ENCODE measurements at regions not wholly inside any gene's neighbourhood (a gene's known extent, or its start where the extent isn't known, plus 50 kb on each side); places are given as distances from the start of the nearest gene placed in this dataset.

DNA sequence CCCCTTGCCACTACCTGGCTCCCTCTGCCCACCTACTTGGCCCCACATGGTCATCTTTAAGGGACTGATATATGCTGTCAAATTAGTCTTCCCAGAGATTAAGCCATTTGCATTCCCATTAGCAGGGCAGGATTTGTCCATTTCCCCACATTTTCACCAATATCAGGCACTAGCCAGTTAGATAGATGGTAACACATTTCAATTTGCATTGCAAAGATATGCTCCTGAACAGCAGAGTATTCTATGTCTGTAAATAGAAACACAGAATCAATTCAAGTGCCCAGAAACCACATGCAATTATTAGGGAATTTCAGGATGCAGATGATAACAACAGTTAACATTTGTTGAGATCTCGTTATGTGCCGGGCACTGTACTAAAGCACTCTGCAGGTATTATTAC is 92.6 kb upstream of the IL12B start:
- DNase-seq = no peak

DNA sequence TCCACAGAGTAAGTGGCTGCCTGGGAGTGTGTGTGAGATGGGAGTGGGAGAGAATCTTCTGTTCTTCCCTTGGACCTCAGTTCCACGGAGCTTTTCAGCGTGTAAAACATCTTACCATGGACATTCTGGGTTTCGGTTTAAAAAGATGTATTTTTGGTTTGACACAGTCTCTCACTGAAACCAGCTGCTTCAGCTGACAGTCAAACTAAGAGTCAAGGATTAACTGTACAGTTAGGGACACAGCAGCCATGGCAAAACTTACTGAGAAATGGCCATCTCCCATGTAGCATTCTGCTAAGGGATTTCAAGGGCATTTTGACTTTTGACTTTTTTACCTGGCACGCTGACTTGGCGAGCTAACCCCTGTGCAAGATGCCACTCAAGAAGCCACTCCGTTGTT is 93.8 kb upstream of the IL12B start:
- DNase-seq = no peak

DNA sequence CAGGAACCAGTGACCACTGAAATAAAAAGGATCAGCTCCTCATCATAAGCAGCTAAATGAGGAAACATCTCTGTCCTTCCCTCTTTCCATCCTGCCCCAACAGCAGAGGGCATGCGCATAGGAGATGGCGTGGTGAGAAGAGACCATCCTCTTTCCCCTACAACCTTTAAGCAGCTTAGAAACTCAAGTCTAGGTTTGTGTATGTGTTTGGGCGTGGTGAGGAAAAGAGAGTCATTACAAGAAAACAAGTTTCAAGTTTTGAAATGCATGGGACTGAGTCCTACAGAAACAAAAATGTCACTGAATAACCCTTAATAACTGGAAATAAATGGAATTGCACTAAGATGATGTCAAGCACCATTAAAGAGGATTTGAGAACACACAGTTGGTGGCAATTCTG is 96.4 kb upstream of the IL12B start:
- DNase-seq = no peak

DNA sequence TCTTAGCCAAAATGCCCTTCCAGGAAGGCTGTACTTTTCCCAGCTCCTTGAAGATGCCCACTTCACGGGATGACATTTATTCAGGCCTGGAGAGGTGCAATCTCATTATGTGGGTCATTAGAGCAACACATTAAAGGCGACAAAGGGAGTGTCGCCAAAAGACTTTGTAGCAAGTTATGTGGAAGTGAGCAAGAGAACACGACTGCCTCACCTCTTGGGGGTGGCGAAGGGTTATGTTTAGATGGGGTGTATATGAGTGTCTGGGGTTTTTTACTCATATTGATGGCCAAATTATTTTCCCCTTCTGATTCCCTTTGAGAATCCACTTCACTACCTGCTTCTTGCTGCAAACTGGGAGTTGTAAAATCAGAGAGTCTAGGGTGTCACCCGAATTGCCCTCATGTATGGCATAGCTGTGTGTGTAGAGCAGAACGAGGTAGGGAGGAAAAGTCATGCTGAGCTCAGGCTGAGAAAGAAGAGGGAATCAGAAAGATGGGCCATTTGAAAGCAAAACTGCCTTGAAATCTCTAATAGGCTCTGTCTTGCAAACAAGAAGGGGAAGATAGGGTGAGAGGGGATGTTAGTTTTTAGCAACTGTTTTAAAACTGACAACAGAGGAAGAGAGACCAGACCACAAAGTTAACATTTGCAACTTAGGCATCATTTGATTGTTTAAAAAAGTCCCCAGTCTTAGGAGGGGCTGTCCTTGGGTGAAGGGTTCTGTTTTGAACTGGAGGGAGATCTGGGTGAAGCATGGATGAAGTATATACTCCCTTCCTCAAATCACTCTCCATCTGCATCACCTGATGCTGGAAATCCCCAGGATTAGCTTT is 97.1 kb upstream of the IL12B start:
- no peak for DNase-seq

DNA sequence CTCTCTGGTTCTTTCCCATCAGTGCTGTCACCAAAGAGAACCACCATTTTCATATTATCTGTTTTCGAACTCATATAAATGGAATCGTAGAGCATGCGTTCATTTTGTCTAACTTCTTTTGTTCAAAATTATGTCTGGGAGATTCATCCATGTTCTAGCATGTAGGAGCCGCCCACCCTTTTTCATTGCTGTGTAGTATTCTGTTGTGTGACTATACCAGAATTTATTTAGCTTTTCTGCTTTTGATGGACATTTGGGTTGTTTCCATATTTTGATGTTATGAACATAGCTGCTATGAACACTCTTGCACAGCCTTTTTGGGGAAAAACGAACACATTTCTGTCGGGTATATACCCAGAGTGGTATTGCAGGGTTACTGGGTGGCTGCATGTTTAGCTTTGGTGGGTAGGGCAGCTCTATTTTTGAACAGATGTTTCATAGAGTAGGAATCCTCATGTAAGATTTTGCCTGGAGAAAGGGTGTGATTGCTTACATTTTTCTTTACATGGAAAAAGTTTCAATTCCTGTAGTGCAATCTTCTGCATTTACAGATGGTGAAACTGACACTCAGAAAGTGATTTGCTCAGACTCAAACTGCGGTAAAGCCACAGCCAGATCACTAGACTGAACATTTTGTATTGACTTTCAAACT is 100.2 kb upstream of the IL12B start:
- DNase-seq = no peak

DNA sequence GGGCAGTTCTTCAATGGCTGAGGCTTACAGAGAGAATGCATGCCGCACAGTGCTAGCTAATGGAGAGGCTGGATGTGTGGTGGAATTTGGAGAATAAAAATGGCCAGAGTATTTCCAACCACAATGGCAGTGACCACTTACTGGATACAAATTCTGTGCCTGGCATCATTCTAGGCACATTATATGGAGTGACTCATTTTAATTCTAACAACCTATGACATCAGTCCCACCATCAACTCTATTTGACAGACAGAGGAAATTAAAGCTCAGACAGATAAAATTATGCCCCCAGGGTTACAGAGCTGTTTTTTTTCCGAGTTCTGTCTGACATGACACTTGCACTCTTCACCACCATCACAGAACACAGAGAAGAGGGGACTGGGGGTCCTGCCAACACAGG is 105.6 kb upstream of the IL12B start:
- DNase-seq = no peak

DNA sequence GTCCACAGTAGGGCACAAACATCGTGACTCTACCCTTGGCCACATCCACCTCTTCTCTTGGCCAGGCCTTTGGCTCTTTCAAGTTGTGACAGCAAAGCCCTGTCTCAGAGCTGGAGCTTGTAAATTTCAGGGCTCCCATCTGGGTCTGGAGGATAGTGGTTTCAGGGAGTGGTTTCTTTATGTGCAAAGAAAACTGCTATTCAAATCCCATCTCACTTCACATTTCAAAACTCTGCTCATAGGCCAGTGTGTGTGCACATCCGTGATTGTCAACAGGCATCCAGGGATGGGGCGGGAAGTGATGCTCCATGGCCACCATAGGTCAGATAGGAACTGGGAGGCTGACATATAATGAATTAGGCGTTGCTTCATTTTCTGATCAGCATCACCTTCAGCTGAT is 107.8 kb upstream of the IL12B start:
- DNase-seq = no peak

DNA sequence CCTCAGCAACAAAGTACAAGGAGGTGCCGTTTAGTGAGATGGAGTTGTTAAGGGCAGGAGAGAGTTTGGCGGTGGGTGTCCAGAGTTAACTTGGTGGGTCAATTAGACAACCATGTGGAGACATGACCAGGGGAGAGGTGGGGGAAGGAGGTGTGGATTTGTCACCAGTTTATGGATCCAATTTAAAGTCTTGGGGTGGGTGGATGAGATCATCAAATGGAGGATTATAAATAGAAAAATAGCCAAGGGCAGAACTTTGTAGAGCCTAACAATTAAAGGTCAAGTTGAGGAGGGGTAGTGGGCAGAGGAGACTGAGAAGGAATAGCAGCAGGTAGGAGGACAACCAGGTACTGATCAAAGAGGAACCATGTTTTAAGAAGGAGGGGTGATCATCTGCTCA is 108.7 kb upstream of the IL12B start:
- DNase-seq = no peak

DNA sequence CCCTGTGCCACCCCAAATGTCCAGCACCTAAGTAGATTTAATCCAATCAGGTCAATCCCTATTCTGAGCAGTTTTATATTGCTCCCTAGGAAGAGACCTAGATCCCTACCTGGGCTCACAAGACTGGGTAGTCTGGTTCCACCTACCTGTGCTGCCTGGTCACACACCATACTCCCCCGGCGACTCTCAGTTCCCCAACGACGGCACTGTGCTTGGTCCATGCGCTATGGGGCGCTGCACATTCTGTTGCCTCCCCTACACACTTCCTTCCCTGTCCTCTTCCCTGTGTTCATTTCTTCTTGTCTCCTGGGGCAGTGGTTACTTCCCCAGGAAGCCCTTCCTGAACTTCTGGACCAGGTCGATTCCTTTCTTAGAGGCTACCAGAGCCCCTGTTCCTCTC is 109.9 kb upstream of the IL12B start:
- no peak for DNase-seq

DNA sequence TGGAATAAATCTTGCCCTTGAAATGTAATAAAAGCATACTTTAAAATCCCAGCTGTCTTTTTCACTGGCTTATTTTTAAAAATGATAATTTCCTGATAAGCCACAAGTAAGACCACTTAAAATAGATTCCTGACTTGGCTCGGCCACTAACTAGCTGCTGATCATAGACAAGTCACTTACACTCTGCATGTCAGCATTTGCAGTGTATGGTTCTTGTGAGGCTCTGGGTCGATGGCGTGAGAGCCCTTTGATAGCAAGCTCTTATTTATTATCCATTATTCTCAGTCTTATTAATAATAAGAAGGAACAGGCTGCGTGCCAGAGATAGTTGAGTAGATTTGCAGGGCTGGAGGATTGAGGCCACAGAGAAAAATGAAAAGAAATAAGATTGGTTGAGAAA is 110.7 kb upstream of the IL12B start:
- DNase-seq = no peak

DNA sequence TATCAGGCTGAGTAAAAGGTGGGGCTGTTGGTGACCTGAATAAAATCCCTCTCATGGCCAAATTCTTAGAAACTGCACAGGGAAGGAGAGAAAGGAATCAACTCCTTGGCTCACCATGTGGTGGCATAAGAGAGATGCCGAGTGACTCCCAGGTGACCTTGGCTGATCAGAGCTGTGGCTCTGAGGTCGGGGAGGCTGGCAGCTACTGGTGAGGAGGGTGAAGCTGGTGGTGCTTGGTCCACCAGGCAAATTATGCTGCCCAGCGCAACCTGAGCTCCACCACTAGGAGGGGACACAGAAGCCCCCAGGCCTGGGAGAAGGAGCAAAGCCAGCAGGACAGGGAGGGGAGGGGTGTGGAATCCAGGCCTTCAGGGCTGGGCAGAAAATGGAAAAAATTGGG is 111.2 kb upstream of the IL12B start:
- no peak for DNase-seq

DNA sequence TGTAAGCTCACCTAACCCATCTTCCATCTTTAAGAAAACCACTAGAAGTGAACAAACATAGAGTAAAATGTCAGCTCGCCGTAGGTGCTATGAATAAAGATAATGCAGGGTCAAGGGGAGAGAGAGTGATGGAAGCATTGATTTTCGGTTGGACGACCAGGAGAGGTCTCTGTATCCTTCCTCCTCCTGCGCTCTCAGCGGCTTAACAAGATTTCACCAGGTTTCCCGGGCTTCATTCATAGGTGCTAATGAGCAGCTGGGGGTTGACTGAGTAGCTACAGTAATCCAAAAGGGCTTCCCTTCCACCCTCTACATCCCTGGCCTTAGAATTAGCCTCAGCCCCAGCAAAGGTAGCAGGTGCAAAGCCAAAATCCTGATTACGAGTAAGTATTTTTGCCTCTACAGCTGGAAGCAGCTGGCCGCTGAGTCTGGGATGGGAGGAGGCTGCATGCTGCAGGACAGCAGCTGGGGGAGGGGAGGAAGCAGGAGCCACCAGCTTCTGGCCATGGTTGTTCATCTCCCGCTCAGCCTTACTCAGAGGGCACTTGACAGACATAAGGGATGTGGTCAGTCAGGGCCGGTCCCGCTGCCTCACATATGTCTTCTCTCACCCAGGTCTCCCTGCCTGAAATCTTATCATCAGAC is 112.0 kb upstream of the IL12B start:
- DNase-seq = no peak

DNA sequence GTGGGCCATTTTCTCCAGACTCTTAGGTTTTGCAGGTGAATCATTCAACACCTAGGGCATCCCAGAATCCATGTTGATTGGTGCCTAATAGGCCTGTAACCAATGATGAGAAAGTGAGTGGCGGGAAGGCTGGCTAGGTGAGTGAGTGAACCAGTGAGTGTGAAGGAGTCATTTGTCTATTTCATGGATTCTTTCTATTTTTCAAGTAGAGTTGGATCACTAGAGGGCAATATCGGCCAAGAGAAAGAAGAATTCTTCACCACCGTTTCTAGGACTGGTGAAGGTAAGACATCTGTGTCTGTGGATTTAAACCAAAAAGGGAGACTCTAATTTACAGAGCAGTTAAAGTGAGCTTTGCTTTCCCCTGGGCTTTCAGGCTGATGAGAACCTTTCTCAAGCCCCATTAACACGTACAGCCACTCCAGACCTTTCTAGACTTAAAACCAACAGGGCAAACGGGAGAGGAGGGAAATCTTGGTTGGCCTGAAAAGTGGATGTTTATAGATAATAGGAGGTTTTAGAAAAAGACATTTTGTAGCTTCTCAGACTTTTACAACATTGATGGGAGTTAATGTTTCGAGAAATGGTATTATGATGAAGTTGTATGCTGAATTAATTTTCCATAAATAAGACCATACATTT is 114.3 kb upstream of the IL12B start:
- DNase-seq = no peak

DNA sequence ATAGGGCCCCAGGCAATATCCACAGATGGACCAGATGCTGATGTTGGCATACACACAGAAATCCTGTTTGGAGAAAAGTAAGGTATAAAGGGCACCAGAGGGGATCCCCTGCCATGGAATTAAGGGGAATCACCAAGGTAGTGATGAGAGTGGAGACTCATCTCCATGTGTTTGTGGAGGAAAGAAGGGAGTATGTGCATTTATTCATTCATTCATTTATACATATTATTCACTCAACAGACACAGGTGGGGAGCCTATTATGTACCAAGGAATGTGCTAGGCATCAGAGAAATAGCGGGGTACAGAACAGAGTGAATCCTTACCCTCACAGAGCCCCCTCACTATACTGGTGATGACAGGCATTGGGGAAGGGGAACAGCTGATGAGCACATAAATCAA is 116.8 kb upstream of the IL12B start:
- no peak for DNase-seq

DNA sequence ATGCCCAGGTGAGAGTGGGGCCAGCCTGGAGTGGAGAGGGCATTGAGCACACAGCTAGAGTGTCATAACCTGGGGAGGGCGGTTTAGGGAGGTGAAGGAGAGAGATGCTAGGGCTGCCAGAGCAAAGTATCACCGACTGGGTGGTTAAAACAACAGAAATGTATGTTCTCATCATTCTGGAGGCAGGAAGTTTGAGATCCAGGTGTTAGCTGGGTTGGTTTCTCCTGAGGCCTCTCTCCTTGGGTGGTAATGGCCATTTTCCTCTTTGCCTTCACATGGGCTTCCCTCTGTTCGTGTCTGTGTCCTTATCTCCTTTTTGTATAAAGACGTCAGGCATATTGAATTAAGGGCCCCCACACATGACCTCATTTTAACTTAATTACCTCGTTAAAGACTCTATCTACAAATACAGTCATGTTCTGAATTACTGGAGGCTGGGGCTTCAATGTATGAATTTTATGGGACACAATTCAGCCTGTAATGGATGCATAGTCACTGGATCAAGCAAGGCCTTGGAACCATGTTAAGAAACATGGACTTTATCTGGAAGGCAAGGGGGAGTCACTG is 118.6 kb upstream of the IL12B start:
- DNase-seq = no peak

DNA sequence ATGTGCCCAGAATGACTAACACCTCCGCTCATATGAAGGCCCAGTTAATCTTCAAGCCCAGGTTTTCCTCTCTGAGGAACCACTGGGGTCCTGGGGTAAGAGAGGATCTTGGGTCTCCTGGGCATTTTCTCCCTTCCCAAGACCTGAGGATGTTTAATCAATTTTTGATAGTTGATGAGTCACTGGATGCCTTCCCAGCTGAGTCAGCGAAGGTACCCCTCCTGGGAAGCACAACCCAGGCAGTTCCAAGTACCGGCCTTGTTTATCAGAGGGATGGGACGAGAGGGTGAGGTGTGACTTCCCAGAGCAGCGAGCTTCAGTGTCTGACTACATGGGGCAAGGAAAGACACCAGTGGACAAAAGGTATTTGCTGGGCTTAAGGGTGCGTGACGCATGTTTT is 119.6 kb upstream of the IL12B start:
- DNase-seq = no peak

DNA sequence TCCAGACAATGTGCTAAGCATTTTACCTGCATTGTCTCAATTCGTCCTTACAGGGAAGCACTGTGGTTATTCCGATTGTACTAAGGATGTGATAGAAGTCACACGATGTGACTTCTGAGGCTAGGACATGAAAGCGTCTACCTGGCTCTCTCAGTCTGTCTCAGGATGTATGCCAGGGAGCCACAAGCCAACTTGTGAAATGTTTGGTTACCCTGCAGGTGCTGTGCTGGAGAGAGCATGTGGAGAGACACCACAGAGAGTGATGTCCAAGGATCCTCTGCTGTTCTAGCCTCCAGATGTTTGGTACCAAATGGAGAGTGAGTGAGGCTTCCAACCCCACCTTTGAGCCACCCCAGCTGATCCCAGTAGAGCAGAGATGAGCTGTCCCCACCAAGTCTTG is 120.1 kb upstream of the IL12B start:
- no peak for DNase-seq

DNA sequence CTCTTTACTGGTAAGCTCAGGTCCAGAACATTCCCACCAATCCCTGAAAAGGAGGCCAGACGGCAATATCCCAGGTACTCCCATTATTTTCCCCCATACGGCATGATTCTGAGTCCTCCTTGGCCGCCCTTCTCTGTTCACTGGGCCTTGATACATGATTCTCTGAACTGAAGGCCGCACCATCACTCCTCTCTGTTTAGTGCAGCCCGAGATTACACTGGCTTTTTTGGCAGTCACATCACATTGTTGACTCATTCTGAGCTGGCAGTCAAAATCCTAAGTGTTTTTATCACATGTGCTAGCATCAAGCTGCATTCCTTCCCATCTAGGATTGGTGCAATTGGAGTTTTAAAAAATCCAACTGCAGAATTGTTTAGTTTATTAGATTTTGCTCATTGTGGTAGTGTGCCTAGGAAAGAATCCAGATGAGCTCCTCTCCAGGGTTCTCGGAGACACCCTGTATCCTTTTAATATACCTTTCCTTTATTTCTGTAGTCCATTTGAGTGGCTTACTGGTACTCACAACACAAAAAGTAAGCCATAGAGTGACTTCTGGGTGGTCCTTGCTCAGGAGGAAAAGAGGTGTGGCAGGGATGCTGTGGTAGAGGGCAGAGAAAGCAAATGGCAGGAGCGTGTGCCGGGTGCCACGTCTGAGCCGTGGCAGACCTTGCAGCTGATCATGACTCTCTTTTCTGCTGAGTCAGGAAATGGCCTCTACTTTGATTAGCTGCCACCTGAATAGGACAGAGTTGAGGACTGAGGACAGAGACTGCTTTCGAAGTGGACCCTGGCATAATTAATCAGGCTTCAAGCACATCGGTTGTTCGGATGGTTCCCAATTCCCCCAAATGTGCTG is 121.1 kb upstream of the IL12B start:
- DNase-seq = no peak

DNA sequence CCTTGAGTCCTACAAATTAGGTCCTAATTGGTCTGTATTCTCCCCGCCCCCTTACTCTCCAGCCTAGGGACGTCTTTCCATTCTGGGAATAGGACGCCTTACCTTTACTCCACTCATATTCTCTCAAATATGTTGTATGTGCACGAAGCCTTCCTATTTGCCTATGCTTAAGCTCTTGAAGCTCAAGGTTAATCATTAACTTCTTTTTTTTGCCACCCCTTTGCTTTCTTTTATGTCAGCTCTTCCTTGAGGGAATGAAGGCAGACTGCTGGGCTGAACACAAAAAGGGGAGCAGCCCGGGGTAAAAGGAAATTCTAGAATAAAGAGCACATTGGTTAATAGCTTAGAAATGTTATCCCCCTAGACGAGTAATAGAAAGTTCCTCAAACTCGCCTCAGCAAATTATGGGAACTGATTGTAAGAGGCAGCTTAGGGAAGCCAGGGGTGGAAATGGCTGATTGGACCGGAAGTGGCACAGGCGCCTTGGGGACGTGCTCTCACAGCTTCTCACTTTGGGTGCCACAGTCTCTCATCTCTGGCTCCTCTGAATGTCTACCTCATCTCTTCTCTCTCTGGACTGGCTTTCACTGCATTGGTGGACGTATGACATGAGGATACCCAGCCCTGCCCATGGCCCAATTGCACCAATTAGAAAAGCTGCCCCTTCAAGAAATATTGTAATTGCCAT is 122.3 kb upstream of the IL12B start:
- no peak for DNase-seq

DNA sequence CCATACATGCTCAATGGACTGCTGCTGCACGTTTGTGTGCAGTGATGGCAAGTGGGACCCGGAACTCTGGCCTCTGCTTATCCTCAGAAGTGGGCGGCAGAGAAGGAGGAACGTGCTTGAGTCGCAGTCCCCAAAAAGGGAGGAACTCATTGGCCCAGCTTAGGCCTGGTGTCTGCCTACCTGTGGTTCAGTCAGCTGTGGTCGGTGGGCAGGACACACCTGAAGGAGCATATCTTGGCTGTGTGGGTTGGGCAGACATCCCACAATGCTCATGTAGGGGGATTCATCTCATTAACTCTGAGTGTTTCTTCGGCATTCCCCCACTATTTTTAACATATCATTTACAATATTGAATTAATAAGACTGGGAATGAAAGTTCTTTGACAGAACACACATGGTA is 122.9 kb upstream of the IL12B start:
- no peak for DNase-seq

DNA sequence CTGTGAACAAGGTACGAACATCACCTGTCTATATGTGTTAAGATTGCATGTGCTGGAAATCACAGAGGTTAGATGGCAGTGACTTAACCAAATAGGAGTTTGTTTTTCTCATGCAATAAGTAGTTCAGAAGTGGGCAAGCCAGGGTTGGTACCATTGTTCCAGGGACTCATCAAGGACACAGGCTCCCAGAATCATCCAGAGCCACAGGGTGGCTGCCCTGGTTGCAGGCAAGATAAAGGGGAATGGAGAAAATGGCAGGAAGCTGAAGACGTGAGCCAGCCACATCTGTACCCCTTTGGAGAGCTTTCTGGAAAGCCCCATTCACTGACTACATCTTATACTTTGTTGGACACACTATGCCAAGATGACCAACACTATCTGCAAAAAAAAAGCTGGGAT is 126.0 kb upstream of the IL12B start:
- no peak for DNase-seq
